Breast epithelium (tissue), 4 donors: ENCODE measurements at regions not wholly inside any gene's neighbourhood (a gene's known extent, or its start where the extent isn't known, plus 50 kb on each side); places are given as distances from the start of the nearest gene placed in this dataset.

Experiments
- DNase-seq, 2 donors: peaks; one replicate each; pipeline ENCODE4 v3.0.0-alpha.2; 2019; ENCODE audit warnings: low spot score in 2 of 2
- H3K27ac ChIP-seq, 2 donors: fragments of 200-600 bp; sonication (generic) in 1 of 2; one replicate each; pipeline ENCODE4 v1.5.1; 2016 to 2019; ENCODE audit warnings: mild to moderate bottlenecking in 1 of 2
- H3K27me3 ChIP-seq, 2 donors: fragments of 200-600 bp; sonication (generic) in 1 of 2; one replicate each; pipeline versions ENCODE4 v1.5.1 to v1.6.0; 2017 to 2019; ENCODE audit warnings: control low read depth in 1 of 2, mild to moderate bottlenecking in 1 of 2
- H3K36me3 ChIP-seq: fragments of 200-600 bp; one replicate; pipeline ENCODE4 v1.5.1; 2019
- H3K4me1 ChIP-seq, 2 donors: fragments of 200-600 bp; sonication (generic); one replicate each; pipeline ENCODE4 v1.5.1; 2016 to 2019; ENCODE audit warnings: control low read depth in 1 of 2
- H3K4me3 ChIP-seq, 3 donors: fragments of 200-600 bp; sonication (generic); 1 replicate in 2 of 3; 2 replicates in 1 of 3; pipeline ENCODE4 v1.5.1; 2016 to 2019; ENCODE audit warnings: mild to moderate bottlenecking in 3 of 3, moderate library complexity in 2 of 3
- H3K9me3 ChIP-seq, 2 donors: fragments of 200-600 bp; sonication (generic) in 1 of 2; one replicate each; pipeline ENCODE4 v1.5.1; 2016 to 2019; ENCODE audit warnings: control low read depth in 1 of 2
- CTCF ChIP-seq, 3 donors: fragments of 450-650 bp; IDR thresholded peaks; one replicate each; pipeline ENCODE4 v1.5.1; 2016 to 2017; ENCODE audit warnings: antibody characterized with exemption in 3 of 3, mild to moderate bottlenecking in 3 of 3, moderate library complexity in 3 of 3
- POLR2A ChIP-seq: fragments of 450-650 bp; IDR thresholded peaks from one replicate; pipeline ENCODE4 v1.6.1; 2016; ENCODE audit warnings: antibody characterized with exemption, mild to moderate bottlenecking, moderate library complexity
- POLR2AphosphoS5 ChIP-seq, 3 donors: sonication (generic); formaldehyde crosslinking; IDR thresholded peaks; one replicate each; pipeline ENCODE4 v1.6.1; 2017; ENCODE audit warnings: antibody characterized with exemption in 3 of 3
- intact Hi-C: fragments of 100-400 bp; cut with DNase I; formaldehyde crosslinking; loops from one replicate; pipeline ENCODE4 v1.15.1; 2023; ENCODE audit warnings: low total_unique reads

DNA sequence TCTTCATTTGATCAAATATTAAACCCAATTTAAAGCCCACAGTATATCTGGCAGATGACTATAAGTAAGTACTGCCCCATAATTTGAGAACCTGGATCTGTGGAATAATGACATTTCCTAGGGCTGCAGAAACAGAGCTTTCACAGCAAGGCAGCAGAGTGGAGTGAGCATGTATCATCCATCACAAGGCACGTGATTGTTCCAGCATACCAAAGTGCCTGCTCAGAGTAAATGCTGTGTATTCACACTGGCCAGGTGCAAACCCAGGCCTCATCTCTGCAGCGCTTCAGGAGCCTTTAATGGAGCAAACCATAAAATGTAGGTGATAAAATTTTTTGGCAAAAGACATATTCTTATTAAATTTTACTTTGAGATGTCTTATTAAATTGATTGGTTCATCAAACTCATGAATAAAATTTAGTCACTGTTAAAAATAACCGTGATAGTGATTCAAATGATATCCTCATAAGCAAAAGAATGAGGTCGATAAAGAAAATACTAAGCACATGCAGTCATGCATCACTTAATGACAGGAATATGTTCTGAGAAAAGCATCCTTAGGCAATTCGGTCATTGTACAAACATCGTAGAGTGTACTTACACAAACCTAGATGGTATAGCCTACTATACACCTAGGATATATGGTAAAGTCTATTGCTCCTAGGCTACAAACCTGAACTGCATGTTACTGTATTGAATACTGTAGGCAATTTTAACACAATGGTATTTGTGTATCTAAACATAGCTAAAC is 99.3 kb upstream of the SLC24A5 start:
- TF ChIP-seq POLR2A (no peak), CTCF (IDR thresholded peaks at IDR 0.05) (no peak), POLR2AphosphoS5 (IDR thresholded peaks at IDR 0.05) (no peak)
- intact Hi-C loops = no loop called here
- no peak for DNase-seq

GRCh38 chr15:48025118-48025517 is 95.7 kb upstream of the SLC24A5 start:
- no peak for TF ChIP-seq POLR2A
- TF ChIP-seq POLR2AphosphoS5 (IDR thresholded peaks at IDR 0.05) = no peak
- no peak for TF ChIP-seq CTCF (IDR thresholded peaks at IDR 0.05)
- H3K27ac ChIP-seq = no peak overlapping the region

More for the DNA sequence above, 99.3 kb upstream of the SLC24A5 start:
- no peaks in the 10 kb centered on the region for H3K27me3 ChIP-seq
- H3K9me3 ChIP-seq = no peaks in the 10 kb centered on the region
- no peaks in the 10 kb centered on the region for H3K4me1 ChIP-seq
- no peak overlapping the region for H3K4me3 ChIP-seq
- H3K36me3 ChIP-seq = no peaks in the 10 kb centered on the region
- H3K27ac ChIP-seq = no peak overlapping the region

DNA sequence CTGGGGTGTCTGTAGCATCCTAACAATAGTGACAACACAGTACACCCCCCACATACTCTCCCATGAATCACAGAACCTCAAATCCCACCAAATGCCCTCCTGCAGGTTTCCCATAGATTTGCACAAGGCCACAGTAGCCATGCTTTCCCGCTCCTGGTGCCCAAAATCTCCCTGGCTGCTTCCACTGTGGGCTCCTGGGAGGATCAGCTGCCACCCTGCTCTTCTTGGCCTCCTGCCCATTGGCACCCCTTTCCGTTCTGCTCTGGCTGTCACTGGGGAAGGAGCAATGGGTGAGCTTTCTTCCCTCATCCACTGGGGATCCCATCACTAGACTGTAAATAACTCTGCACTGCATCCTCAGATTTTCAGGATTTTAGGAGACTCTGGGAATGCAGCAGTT is 92.1 kb upstream of the SLC24A5 start:
- Histone ChIP-seq H3K4me3 (no peak overlapping the region), H3K27ac (no peak overlapping the region), H3K27me3 (no peaks in the 10 kb centered on the region), H3K4me1 (no peaks in the 10 kb centered on the region), H3K9me3 (no peaks in the 10 kb centered on the region), H3K36me3 (no peaks in the 10 kb centered on the region)
- intact Hi-C loops = no loop called here
- TF ChIP-seq CTCF (IDR thresholded peaks at IDR 0.05) (no peak), POLR2A (no peak), POLR2AphosphoS5 (IDR thresholded peaks at IDR 0.05) (no peak)
- DNase-seq = no peak

More at GRCh38 chr15:48025118-48025517, 95.7 kb upstream of the SLC24A5 start:
- DNase-seq = no peak
- Histone ChIP-seq H3K27me3 (no peaks in the 10 kb centered on the region), H3K36me3 (no peaks in the 10 kb centered on the region), H3K4me1 (no peaks in the 10 kb centered on the region), H3K9me3 (no peaks in the 10 kb centered on the region), H3K4me3 (no peak overlapping the region)
- intact Hi-C loops = no loop called here

GRCh38 chr15:48029642-48030041 is 91.1 kb upstream of the SLC24A5 start:
- no peaks in the 10 kb centered on the region for H3K27me3 ChIP-seq
- intact Hi-C loops = no loop called here
- no peaks in the 10 kb centered on the region for H3K4me1 ChIP-seq
- H3K9me3 ChIP-seq = no peaks in the 10 kb centered on the region
- DNase-seq = no peak
- H3K4me3 ChIP-seq = no peak overlapping the region
- H3K27ac ChIP-seq = no peak overlapping the region
- H3K36me3 ChIP-seq = no peaks in the 10 kb centered on the region
- no peak for TF ChIP-seq POLR2AphosphoS5 (IDR thresholded peaks at IDR 0.05)
- no peak for TF ChIP-seq CTCF (IDR thresholded peaks at IDR 0.05)
- TF ChIP-seq POLR2A = no peak

DNA sequence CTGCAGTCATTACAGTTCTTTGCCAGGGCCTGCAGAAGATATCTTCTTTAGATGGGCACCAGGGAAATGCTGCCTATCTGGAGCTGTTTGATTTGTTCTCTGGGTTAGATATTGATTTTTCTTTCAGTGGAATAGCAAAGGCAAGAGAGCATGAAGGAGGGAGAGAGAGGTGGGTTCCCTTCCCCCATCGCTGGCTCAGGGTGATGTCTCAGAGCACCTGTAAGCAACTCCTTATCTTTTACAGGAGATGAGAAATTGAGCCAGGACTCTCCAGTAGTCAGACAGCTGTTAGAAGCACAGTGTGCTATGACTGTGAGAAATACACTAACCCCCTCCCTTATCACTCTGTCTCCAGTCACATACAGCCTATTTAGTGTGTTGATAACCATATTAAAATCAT is 89.3 kb upstream of the SLC24A5 start:
- Histone ChIP-seq H3K27ac (no peak overlapping the region), H3K36me3 (no peaks in the 10 kb centered on the region), H3K9me3 (no peaks in the 10 kb centered on the region), H3K4me1 (no peaks in the 10 kb centered on the region), H3K27me3 (no peaks in the 10 kb centered on the region), H3K4me3 (no peak overlapping the region)
- TF ChIP-seq CTCF (IDR thresholded peaks at IDR 0.05) (no peak), POLR2AphosphoS5 (IDR thresholded peaks at IDR 0.05) (no peak), POLR2A (no peak)
- intact Hi-C loops = no loop called here
- no peak for DNase-seq
